HG02885 (cell line): ENCODE measurements at regions not wholly inside any gene's neighbourhood (a gene's known extent, or its start where the extent isn't known, plus 50 kb on each side); places are given as distances from the start of the nearest gene placed in this dataset.

Experiments used
- ATAC-seq: cut with Tn5 transposase; IDR thresholded peaks from one replicate; pipeline ENCODE4 v1.9.1; 2021; ENCODE audit warnings: mild to moderate bottlenecking; ENCODE audit not compliant: unreplicated experiment, poor library complexity

- ATAC-seq: no peak
Observed at GRCh38 chr15:95494971-95495541, 835.4 kb upstream of the NR2F2 start.

- ATAC-seq: no peak
Observed at GRCh38 chr15:95497634-95498033, 832.9 kb upstream of the NR2F2 start.

GRCh38 chr15:95498961-95499360 lies 831.5 kb upstream of the NR2F2 start:
- no peak for ATAC-seq

GRCh38 chr15:95499397-95499796 lies 831.1 kb upstream of the NR2F2 start:
- no peak for ATAC-seq

GRCh38 chr15:95501865-95502264 lies 828.6 kb upstream of the NR2F2 start:
- ATAC-seq: no peak

GRCh38 chr15:95503107-95503506 lies 827.4 kb upstream of the NR2F2 start:
- no peak for ATAC-seq

- ATAC-seq: no peak
Observed at GRCh38 chr15:95503640-95504225, 826.8 kb upstream of the NR2F2 start.

GRCh38 chr15:95511671-95512070 lies 818.8 kb upstream of the NR2F2 start:
- ATAC-seq: no peak

- ATAC-seq: no peak
Observed at GRCh38 chr15:95512906-95513305, 817.6 kb upstream of the NR2F2 start.

- ATAC-seq: no peak
Observed at GRCh38 chr15:95519887-95520286, 810.6 kb upstream of the NR2F2 start.

GRCh38 chr15:95520511-95520910 lies 810.0 kb upstream of the NR2F2 start:
- ATAC-seq: no peak

GRCh38 chr15:95520922-95521321 lies 809.6 kb upstream of the NR2F2 start:
- no peak for ATAC-seq

GRCh38 chr15:95522533-95522932 lies 808.0 kb upstream of the NR2F2 start:
- no peak for ATAC-seq

GRCh38 chr15:95528920-95529319 lies 801.6 kb upstream of the NR2F2 start:
- ATAC-seq: no peak

GRCh38 chr15:95536638-95537037 lies 793.9 kb upstream of the NR2F2 start:
- ATAC-seq: no peak

GRCh38 chr15:95538693-95539092 lies 791.8 kb upstream of the NR2F2 start:
- no peak for ATAC-seq

- ATAC-seq: no peak
Observed at GRCh38 chr15:95541301-95541700, 789.2 kb upstream of the NR2F2 start.

GRCh38 chr15:95549168-95549738 lies 781.2 kb upstream of the NR2F2 start:
- no peak for ATAC-seq

- ATAC-seq: no peak
Observed at GRCh38 chr15:95550702-95551101, 779.8 kb upstream of the NR2F2 start.

GRCh38 chr15:95556225-95556624 lies 774.3 kb upstream of the NR2F2 start:
- no peak for ATAC-seq

- ATAC-seq: no peak
Observed at GRCh38 chr15:95556866-95557225, 773.7 kb upstream of the NR2F2 start.
